H1 (cell line): ENCODE measurements at regions not wholly inside any gene's neighbourhood (a gene's known extent, or its start where the extent isn't known, plus 50 kb on each side); places are given as distances from the start of the nearest gene placed in this dataset.

ENCODE experiments used
- E2F6 ChIP-seq: IDR thresholded peaks from 2 replicates; pipeline ENCODE4 v1.6.1; 2012; ENCODE audit warnings: inconsistent platforms
- EP300 ChIP-seq, 2 experiments: IDR thresholded peaks; 1 replicate in 1 of 2; 2 replicates in 1 of 2; pipeline ENCODE4 v1.6.1; 2011 to 2012; ENCODE audit warnings: low read depth in 2 of 2, low read length in 2 of 2, mild to moderate bottlenecking in 2 of 2, borderline replicate concordance in 1 of 2, inconsistent platforms in 1 of 2, moderate library complexity in 1 of 2

- TF ChIP-seq EP300 (IDR thresholded peaks at IDR 0.05; ENCODE audit: borderline replicate concordance in 1 of 2, low read depth in 2 of 2, low read length in 2 of 2) (no peak), E2F6 (no peak)
These were observed 243.6 kb downstream of the ARRDC4 start (continued) for GRCh38 chr15:98203872-98204660.
